NCI-H510A (cell line): ENCODE measurements at regions not wholly inside any gene's neighbourhood (a gene's known extent, or its start where the extent isn't known, plus 50 kb on each side); places are given as distances from the start of the nearest gene placed in this dataset.

Source experiments
- DNase-seq: peaks from one replicate; lab custom pipeline; 2025; lab: John Stamatoyannopoulos, UW

GRCh38 chr2:37471994-37472393 lies 127.6 kb downstream of the QPCT start:
- no peak for DNase-seq

- DNase-seq = no peak
These were observed 128.5 kb downstream of the QPCT start for GRCh38 chr2:37472959-37473358.

GRCh38 chr2:37476411-37476810 lies 132.0 kb downstream of the QPCT start:
- DNase-seq = no peak

- no peak for DNase-seq
These were observed 133.5 kb downstream of the QPCT start for GRCh38 chr2:37477921-37478320.

- no peak for DNase-seq
These were observed 136.8 kb downstream of the QPCT start for GRCh38 chr2:37481244-37481643.

- no peak for DNase-seq
These were observed 144.6 kb downstream of the QPCT start for GRCh38 chr2:37489041-37489456.

- DNase-seq = no peak
These were observed 145.1 kb downstream of the QPCT start for GRCh38 chr2:37489536-37489935.

- no peak for DNase-seq
These were observed 149.0 kb downstream of the QPCT start for GRCh38 chr2:37493425-37493824.

- DNase-seq = no peak
These were observed 154.7 kb downstream of the QPCT start for GRCh38 chr2:37499113-37499512.

GRCh38 chr2:37500031-37500430 lies 155.6 kb downstream of the QPCT start:
- no peak for DNase-seq

GRCh38 chr2:37501113-37501512 lies 156.7 kb downstream of the QPCT start:
- DNase-seq = no peak

- no peak for DNase-seq
These were observed 162.1 kb downstream of the QPCT start for GRCh38 chr2:37506407-37507050.

GRCh38 chr2:37507051-37507410 lies 162.6 kb downstream of the QPCT start:
- DNase-seq = no peak

GRCh38 chr2:37507703-37508102 lies 163.3 kb downstream of the QPCT start:
- DNase-seq = no peak

GRCh38 chr2:37512971-37513370 lies 158.5 kb downstream of the CDC42EP3 start:
- DNase-seq = no peak

- no peak for DNase-seq
These were observed 147.6 kb downstream of the CDC42EP3 start for GRCh38 chr2:37523814-37524362.

GRCh38 chr2:37526323-37526722 lies 145.1 kb downstream of the CDC42EP3 start:
- no peak for DNase-seq

GRCh38 chr2:37526856-37527255 lies 144.6 kb downstream of the CDC42EP3 start:
- DNase-seq = no peak

- DNase-seq = no peak
These were observed 144.1 kb downstream of the CDC42EP3 start for GRCh38 chr2:37527361-37527760.

- no peak for DNase-seq
These were observed 141.5 kb downstream of the CDC42EP3 start for GRCh38 chr2:37529830-37530415.

- DNase-seq = no peak
These were observed 138.9 kb downstream of the CDC42EP3 start for GRCh38 chr2:37532503-37532902.

GRCh38 chr2:37537316-37537715 lies 134.1 kb downstream of the CDC42EP3 start:
- no peak for DNase-seq

- no peak for DNase-seq
These were observed 129.9 kb downstream of the CDC42EP3 start for GRCh38 chr2:37541516-37541915.

GRCh38 chr2:37543999-37544557 lies 127.4 kb downstream of the CDC42EP3 start:
- no peak for DNase-seq
